ENCODE measurements at regions not wholly inside any gene's neighbourhood (a gene's known extent, or its start where the extent isn't known, plus 50 kb on each side); places are given as distances from the start of the nearest gene placed in this dataset.
"Not testable (repeated sequence)": the region's sequence is repeated elsewhere in the genome, so short reads cannot be mapped to it uniquely, and the experiment has no call there.

DNA sequence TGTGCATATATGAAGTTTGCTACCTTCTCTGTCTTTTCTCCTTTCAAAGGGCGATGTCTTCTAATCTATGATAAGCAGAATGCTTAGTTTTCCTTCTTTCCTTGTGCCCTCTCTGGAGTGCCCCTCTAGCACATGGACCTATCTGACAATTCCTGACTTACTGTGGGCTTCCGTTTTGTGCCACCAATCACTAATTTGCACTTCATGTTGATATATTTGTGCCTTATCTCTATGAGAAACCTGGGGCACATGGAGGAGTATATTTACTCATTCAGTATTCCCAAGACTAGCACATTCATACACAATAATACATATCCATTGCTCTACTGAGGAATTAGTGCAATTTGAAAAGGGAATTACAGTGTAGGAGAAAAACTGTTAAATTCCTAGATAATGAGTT is 197.7 kb downstream of the CTH start:
- Histone ChIP-seq H3K9me3 (no peaks in the 10 kb centered on the region), H3K36me3 (no peaks in the 10 kb centered on the region), H3K4me3 (ENCODE audit: low read depth, low read length) (no peak overlapping the region), H3K4me1 (no peaks in the 10 kb centered on the region), H3K27me3 (no peaks in the 10 kb centered on the region)
- DNase-seq = no peak
- TF ChIP-seq, protein P1, sequence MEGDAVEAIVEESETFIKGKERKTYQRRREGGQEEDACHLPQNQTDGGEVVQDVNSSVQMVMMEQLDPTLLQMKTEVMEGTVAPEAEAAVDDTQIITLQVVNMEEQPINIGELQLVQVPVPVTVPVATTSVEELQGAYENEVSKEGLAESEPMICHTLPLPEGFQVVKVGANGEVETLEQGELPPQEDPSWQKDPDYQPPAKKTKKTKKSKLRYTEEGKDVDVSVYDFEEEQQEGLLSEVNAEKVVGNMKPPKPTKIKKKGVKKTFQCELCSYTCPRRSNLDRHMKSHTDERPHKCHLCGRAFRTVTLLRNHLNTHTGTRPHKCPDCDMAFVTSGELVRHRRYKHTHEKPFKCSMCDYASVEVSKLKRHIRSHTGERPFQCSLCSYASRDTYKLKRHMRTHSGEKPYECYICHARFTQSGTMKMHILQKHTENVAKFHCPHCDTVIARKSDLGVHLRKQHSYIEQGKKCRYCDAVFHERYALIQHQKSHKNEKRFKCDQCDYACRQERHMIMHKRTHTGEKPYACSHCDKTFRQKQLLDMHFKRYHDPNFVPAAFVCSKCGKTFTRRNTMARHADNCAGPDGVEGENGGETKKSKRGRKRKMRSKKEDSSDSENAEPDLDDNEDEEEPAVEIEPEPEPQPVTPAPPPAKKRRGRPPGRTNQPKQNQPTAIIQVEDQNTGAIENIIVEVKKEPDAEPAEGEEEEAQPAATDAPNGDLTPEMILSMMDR (IDR thresholded peaks at IDR 0.05; ENCODE audit: low read depth, low read length) = no peak

DNA sequence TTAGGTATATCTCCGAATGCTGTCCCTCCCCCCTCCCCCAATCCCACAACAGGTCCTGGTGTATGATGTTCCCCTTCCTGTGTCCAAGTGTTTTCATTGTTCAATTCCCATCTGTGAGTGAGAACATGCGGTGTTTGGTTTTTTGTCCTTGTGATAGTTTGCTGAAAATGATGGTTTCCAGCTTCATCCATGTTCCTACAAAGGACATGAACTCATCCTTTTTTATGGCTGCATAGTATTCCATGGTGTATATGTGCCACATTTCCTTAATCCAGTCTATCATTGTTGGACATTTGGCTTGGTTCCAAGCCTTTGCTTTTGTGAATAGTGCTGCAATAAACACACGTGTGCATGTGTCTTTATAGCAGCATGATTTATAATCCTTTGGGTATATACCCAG is 199.1 kb downstream of the CTH start:
- not testable (repeated sequence) for H3K36me3 ChIP-seq; H3K4me1 ChIP-seq; DNase-seq; H3K9me3 ChIP-seq; H3K27me3 ChIP-seq; H3K4me3 ChIP-seq (ENCODE audit: low read depth, low read length)

DNA sequence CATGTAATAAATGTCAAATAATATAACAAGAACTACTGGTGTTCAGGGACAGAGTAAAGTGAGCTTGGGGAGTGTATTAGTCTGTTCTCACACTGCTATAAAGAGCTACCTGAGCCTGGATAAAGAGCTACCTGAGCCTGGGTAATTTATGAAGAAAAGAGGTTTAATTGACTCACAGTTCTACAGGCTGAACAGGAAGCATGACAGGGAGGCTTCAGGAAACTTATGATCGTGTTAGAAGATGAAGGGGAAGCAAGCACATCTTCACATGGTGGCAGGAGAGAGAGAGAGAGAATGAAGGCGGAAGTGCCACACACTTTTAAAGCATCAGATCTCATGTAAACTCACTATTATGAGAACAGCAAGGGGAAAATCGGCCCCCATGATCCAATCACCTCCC is 205.9 kb downstream of the CTH start:
- no peaks in the 10 kb centered on the region for H3K36me3 ChIP-seq
- H3K4me3 ChIP-seq (ENCODE audit: low read depth, low read length) = no peak overlapping the region
- H3K4me1 ChIP-seq = no peaks in the 10 kb centered on the region
- TF ChIP-seq, protein P1 (IDR thresholded peaks at IDR 0.05; ENCODE audit: low read depth, low read length) = no peak
- no peak for DNase-seq
- H3K9me3 ChIP-seq = no peaks in the 10 kb centered on the region
- H3K27me3 ChIP-seq = no peaks in the 10 kb centered on the region

DNA sequence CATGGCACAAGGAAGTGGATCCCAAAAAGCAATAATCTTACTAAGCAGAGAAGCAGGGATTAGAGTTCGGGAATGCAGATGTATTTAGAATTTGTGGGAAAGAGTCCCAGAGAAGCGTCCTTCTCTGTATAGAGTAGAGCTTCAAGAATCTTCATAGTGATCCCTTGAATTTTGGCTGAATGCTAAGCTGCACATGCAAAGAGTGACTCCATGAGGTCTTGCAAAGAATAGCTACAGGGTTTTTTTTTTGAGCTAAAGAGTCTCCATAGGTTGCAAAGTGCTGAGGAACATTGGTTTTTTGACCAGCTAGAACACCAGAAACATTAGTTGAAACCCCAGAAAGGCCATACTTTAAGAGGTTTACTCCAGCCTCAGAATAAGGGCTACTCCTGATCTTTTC is 206.7 kb downstream of the CTH start:
- Histone ChIP-seq H3K4me1 (no peaks in the 10 kb centered on the region), H3K27me3 (no peaks in the 10 kb centered on the region), H3K9me3 (no peaks in the 10 kb centered on the region), H3K4me3 (ENCODE audit: low read depth, low read length) (no peak overlapping the region), H3K36me3 (no peaks in the 10 kb centered on the region)
- no peak for DNase-seq
- TF ChIP-seq, protein P1 (IDR thresholded peaks at IDR 0.05; ENCODE audit: low read depth, low read length) = no peak

DNA sequence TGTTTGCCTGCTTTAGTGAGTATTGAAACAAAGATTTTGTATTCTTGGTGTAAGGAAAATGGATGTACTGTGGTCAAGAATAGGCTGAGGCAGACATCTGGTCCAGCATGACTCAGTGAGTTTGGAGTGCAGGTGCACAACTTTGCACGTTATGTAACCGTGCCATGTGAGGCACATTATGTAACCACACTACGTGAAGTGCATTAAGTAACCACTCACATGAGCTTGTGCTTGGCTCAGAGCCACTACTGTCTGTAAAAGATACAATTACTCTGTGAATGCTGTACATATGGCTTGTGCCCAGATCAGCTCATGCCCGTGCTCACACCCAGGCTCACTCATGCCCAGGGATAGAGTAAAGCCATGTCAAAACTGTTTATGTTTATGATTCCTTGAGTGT is 216.8 kb downstream of the CTH start:
- Histone ChIP-seq H3K36me3 (no peaks in the 10 kb centered on the region), H3K4me1 (no peaks in the 10 kb centered on the region), H3K9me3 (no peaks in the 10 kb centered on the region), H3K4me3 (ENCODE audit: low read depth, low read length) (no peak overlapping the region), H3K27me3 (no peaks in the 10 kb centered on the region)
- TF ChIP-seq, protein P1 (IDR thresholded peaks at IDR 0.05; ENCODE audit: low read depth, low read length) = no peak
- no peak for DNase-seq

DNA sequence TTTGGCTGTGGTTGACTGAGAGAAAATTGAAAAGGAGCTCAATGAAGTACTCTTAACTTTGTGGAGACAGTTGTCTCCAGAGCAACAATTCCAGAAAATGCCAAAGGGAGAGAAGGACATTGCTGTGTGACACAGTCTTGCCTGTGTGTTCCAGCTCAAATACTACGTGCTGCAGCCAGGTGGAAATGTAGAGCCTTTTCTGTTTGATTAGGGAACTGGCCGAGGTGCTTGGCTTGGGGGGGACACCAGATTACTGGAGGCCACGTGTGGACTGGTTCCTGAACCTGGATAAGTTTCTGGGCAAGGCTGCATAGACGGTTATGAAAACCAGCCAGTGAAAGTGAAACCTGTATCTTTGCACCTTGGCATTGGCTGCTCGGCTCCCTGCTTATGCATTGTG is 217.9 kb downstream of the CTH start:
- TF ChIP-seq, protein P1 (IDR thresholded peaks at IDR 0.05; ENCODE audit: low read depth, low read length) = no peak
- Histone ChIP-seq H3K36me3 (no peaks in the 10 kb centered on the region), H3K4me3 (ENCODE audit: low read depth, low read length) (no peak overlapping the region), H3K27me3 (no peaks in the 10 kb centered on the region), H3K4me1 (no peaks in the 10 kb centered on the region), H3K9me3 (no peaks in the 10 kb centered on the region)
- no peak for DNase-seq

DNA sequence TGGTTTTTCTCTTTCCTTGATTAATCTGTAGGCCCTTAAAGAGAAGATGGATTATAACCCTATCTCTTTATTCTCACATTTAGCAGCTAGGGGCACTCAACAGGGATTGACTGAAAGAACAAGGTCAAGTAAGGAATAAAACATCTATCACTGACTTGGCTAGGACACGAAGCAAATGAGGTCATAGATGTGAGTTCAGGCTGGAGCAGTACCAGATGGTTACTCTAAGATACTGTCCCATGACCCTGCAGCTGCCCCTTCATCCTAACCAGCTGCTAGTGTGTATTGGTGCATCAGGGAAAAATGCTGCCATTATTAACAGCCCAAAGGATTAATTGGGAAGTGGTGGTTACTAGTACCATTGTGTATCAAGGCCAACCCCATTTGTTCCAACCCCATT is 221.9 kb downstream of the CTH start:
- H3K9me3 ChIP-seq = no peaks in the 10 kb centered on the region
- no peak overlapping the region for H3K4me3 ChIP-seq (ENCODE audit: low read depth, low read length)
- H3K4me1 ChIP-seq = no peaks in the 10 kb centered on the region
- H3K27me3 ChIP-seq = no peaks in the 10 kb centered on the region
- DNase-seq = no peak
- H3K36me3 ChIP-seq = no peaks in the 10 kb centered on the region
- TF ChIP-seq, protein P1 (IDR thresholded peaks at IDR 0.05; ENCODE audit: low read depth, low read length) = no peak

All from BE2C (cell line).